ENCODE measurements at regions not wholly inside any gene's neighbourhood (a gene's known extent, or its start where the extent isn't known, plus 50 kb on each side); places are given as distances from the start of the nearest gene placed in this dataset.

DNA sequence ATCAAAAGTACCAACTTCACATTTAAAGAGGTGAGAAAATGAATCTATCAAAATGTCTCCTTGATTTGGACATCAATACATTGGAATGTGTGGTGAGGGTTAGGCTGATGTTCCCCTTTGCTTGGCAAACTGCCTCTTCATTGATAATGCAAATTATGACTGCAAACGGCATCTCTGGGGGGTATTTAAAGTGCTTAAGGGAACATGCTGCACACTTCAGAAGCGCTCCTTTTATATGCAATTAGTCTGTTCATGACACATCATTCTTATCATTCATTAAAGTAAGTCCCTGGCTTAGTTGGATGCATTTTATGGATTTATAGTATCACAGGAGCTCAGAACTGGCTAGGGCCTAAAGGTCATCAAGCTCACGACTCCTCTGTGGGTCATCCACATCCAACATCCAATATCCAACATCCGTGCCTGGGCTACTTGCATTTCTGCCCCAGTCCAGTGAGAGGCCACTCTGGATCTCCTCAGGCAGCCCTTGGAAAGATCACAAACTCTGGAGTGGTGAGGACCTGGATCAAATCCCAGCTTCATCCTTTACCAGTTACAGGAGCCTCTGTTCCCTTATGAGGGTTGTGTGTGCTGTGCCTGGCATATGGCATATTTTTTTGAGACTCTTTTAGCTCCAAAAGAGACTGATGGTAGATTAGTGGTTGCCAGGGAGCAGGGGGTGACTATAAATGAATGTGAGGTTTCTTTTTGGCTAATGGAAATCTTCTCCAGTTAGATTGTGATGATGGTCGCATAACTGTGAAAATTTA lies 136.8 kb upstream of the FOXB1 start:
- intact Hi-C loops (cut with micrococcal nuclease), result no loop called here
- H3K79me2 ChIP-seq (ENCODE audit: insufficient read depth, low read length), result no peaks in the 10 kb centered on the region
- Mint-ChIP-seq H3K36me3 (no peaks in the 10 kb centered on the region), H3K4me3 (no peak overlapping the region), H3K27me3 (ENCODE audit: low read depth in 3 of 3) (peaks cover 3 to 7% (median 5%) of the 10 kb centered on the region in 3 donors), H3K9me3 (peaks cover 0 to 2% (median 0%) of the 10 kb centered on the region in 7 donors), H3K4me1 (no peaks in the 10 kb centered on the region), H3K27ac (no peak overlapping the region)
- H3K9ac ChIP-seq (ENCODE audit: insufficient read depth, low read length, poor library complexity, severe bottlenecking), result no peak overlapping the region
- 100% methylated on average over 1 of the region's 5 CpGs for WGBS (ENCODE audit: insufficient coverage)
- no peak overlapping the region for H3K4me2 ChIP-seq (replicated peaks; ENCODE audit: extremely low read depth, low read length, poor library complexity, severe bottlenecking)
- H4K20me1 ChIP-seq (ENCODE audit: insufficient read depth, low read length), result no peaks in the 10 kb centered on the region
- no peaks in the 10 kb centered on the region for H3K4me1 ChIP-seq (ENCODE audit: control insufficient read depth in 1 of 2, insufficient read depth in 2 of 2, low read length in 2 of 2)
- TF ChIP-seq, protein P1, sequence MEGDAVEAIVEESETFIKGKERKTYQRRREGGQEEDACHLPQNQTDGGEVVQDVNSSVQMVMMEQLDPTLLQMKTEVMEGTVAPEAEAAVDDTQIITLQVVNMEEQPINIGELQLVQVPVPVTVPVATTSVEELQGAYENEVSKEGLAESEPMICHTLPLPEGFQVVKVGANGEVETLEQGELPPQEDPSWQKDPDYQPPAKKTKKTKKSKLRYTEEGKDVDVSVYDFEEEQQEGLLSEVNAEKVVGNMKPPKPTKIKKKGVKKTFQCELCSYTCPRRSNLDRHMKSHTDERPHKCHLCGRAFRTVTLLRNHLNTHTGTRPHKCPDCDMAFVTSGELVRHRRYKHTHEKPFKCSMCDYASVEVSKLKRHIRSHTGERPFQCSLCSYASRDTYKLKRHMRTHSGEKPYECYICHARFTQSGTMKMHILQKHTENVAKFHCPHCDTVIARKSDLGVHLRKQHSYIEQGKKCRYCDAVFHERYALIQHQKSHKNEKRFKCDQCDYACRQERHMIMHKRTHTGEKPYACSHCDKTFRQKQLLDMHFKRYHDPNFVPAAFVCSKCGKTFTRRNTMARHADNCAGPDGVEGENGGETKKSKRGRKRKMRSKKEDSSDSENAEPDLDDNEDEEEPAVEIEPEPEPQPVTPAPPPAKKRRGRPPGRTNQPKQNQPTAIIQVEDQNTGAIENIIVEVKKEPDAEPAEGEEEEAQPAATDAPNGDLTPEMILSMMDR (IDR thresholded peaks at IDR 0.05), result no peak
- H3K27ac ChIP-seq (ENCODE audit: low read depth in 1 of 2, low read length in 2 of 2), result no peak overlapping the region
- H3K9me3 ChIP-seq (replicated peaks in 1 of 2; ENCODE audit: control insufficient read depth in 1 of 2, insufficient read depth in 1 of 2, low read length in 2 of 2), result no peaks in the 10 kb centered on the region
- H3K4me3 ChIP-seq (replicated peaks in 1 of 3; ENCODE audit: low read depth in 2 of 3, low read length in 3 of 3), result no peak overlapping the region
- no peaks in the 10 kb centered on the region for H3K36me3 ChIP-seq (replicated peaks in 1 of 2; ENCODE audit: control insufficient read depth in 1 of 2, insufficient read depth in 2 of 2, low read length in 2 of 2)
- H3K27me3 ChIP-seq (ENCODE audit: control insufficient read depth in 2 of 2, insufficient read depth in 2 of 2, low read length in 2 of 2), result no peaks in the 10 kb centered on the region
- no peak for DNase-seq
- no peak overlapping the region for H2AFZ ChIP-seq (ENCODE audit: insufficient read depth, low read depth, low read length, poor library complexity, severe bottlenecking)

DNA sequence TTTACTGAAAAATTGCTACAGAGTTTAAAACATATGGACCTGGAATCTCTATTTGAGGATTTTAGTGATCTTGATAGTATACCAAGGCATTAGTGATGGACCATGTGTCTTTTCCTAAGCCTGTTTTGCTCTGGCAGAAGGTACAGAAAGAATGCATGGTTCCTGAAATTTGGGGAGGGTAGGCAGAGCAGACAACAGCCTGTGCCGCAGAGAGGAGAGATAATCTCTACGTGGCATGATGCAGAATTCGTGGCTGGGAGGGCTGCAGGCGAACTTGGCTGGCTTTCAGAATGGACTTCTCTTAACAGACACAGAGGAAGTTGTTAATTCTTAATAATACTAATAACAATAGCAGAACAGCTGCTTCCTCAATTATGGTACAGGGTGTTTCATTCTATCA lies 137.5 kb upstream of the FOXB1 start:
- Histone ChIP-seq H3K9ac (ENCODE audit: insufficient read depth, low read length, poor library complexity, severe bottlenecking) (no peak overlapping the region), H3K4me2 (replicated peaks; ENCODE audit: extremely low read depth, low read length, poor library complexity, severe bottlenecking) (no peak overlapping the region), H3K4me3 (replicated peaks in 1 of 3; ENCODE audit: low read depth in 2 of 3, low read length in 3 of 3) (no peak overlapping the region), H3K79me2 (ENCODE audit: insufficient read depth, low read length) (no peaks in the 10 kb centered on the region), H3K27me3 (ENCODE audit: control insufficient read depth in 2 of 2, insufficient read depth in 2 of 2, low read length in 2 of 2) (no peaks in the 10 kb centered on the region), H3K36me3 (replicated peaks in 1 of 2; ENCODE audit: control insufficient read depth in 1 of 2, insufficient read depth in 2 of 2, low read length in 2 of 2) (no peaks in the 10 kb centered on the region), H3K9me3 (replicated peaks in 1 of 2; ENCODE audit: control insufficient read depth in 1 of 2, insufficient read depth in 1 of 2, low read length in 2 of 2) (no peaks in the 10 kb centered on the region), H3K4me1 (ENCODE audit: control insufficient read depth in 1 of 2, insufficient read depth in 2 of 2, low read length in 2 of 2) (no peaks in the 10 kb centered on the region), H2AFZ (ENCODE audit: insufficient read depth, low read depth, low read length, poor library complexity, severe bottlenecking) (no peak overlapping the region), H4K20me1 (ENCODE audit: insufficient read depth, low read length) (no peaks in the 10 kb centered on the region), H3K27ac (ENCODE audit: low read depth in 1 of 2, low read length in 2 of 2) (no peak overlapping the region)
- Mint-ChIP-seq H3K4me3 (no peak overlapping the region), H3K4me1 (no peaks in the 10 kb centered on the region), H3K9me3 (peaks cover 0 to 2% (median 0%) of the 10 kb centered on the region in 7 donors), H3K27ac (no peak overlapping the region), H3K27me3 (ENCODE audit: low read depth in 3 of 3) (peaks cover 3 to 10% (median 5%) of the 10 kb centered on the region in 3 donors), H3K36me3 (no peaks in the 10 kb centered on the region)
- no peak for DNase-seq
- intact Hi-C loops (cut with micrococcal nuclease), result no loop called here
- WGBS (ENCODE audit: insufficient coverage), result no CpG with 5 or more reads among the region's 4 CpGs
- TF ChIP-seq, protein P1 (IDR thresholded peaks at IDR 0.05), result no peak
